Smooth muscle cell (in vitro differentiated cells): ENCODE measurements at regions not wholly inside any gene's neighbourhood (a gene's known extent, or its start where the extent isn't known, plus 50 kb on each side); places are given as distances from the start of the nearest gene placed in this dataset.
A peak's percentile ranks its signal among the peaks of the same experiment; 100 is the strongest.

Experiments used
- DNase-seq: peaks from one replicate; lab custom pipeline; 2025; ENCODE audit not compliant: unreplicated experiment; lab: John Stamatoyannopoulos, UW
- H2AFZ ChIP-seq: fragments of 200-600 bp; sonication (generic); 2 replicates; pipeline ENCODE4 v1.6.0; 2016; ENCODE audit warnings: antibody characterized with exemption, low read depth, mild to moderate bottlenecking
- H3F3A ChIP-seq: fragments of 200-600 bp; sonication (generic); 2 replicates; pipeline ENCODE4 v1.6.0; 2017; ENCODE audit warnings: antibody characterized with exemption, low read depth
- H3K27ac ChIP-seq: fragments of 200-600 bp; sonication (generic); 2 replicates; pipeline ENCODE4 v1.5.1; 2016; ENCODE audit warnings: low read depth, mild to moderate bottlenecking
- H3K27me3 ChIP-seq: fragments of 200-600 bp; sonication (generic); 2 replicates; pipeline ENCODE4 v1.6.1; 2016; ENCODE audit warnings: low read depth, mild to moderate bottlenecking
- H3K36me3 ChIP-seq: fragments of 200-600 bp; sonication (generic); 2 replicates; pipeline ENCODE4 v1.5.1; 2016; ENCODE audit warnings: low read depth
- H3K4me1 ChIP-seq: fragments of 200-600 bp; sonication (generic); 2 replicates; pipeline ENCODE4 v1.5.1; 2016; ENCODE audit warnings: low read depth
- H3K4me2 ChIP-seq: fragments of 200-600 bp; sonication (generic); 2 replicates; pipeline ENCODE4 v1.6.0; 2016; ENCODE audit warnings: mild to moderate bottlenecking
- H3K4me3 ChIP-seq: fragments of 200-600 bp; sonication (generic); 2 replicates; pipeline ENCODE4 v1.5.1; 2016; ENCODE audit warnings: mild to moderate bottlenecking
- H3K79me2 ChIP-seq: fragments of 200-600 bp; sonication (generic); 2 replicates; pipeline ENCODE4 v1.6.0; 2016; ENCODE audit warnings: low read depth, mild to moderate bottlenecking
- H3K9ac ChIP-seq: fragments of 200-600 bp; sonication (generic); 2 replicates; pipeline ENCODE4 v1.6.0; 2016; ENCODE audit warnings: low read depth
- H3K9me3 ChIP-seq: fragments of 200-600 bp; sonication (generic); replicated peaks from 2 replicates; pipeline ENCODE4 v1.5.1; 2016; ENCODE audit warnings: low read depth
- H4K20me1 ChIP-seq: fragments of 200-600 bp; sonication (generic); 2 replicates; pipeline ENCODE4 v1.6.0; 2016; ENCODE audit warnings: low read depth
- CTCF ChIP-seq: fragments of 200-600 bp; sonication (generic); IDR thresholded peaks from 2 replicates; pipeline ENCODE4 v1.5.1; 2017; ENCODE audit warnings: borderline replicate concordance, mild to moderate bottlenecking, antibody characterized with exemption; ENCODE audit not compliant: insufficient read depth, poor library complexity, severe bottlenecking
- WGBS: methylation state at CpG from one replicate; pipeline ENCODE4 v1.1.7; 2016; ENCODE audit warnings: low lambda C conversion rate; 5-methylcytosine and 5-hydroxymethylcytosine counted together

- no peak overlapping the region for H3K4me2 ChIP-seq
- no peaks in the 10 kb centered on the region for H3K36me3 ChIP-seq
- no peak for TF ChIP-seq CTCF
- no peaks in the 10 kb centered on the region for H3K79me2 ChIP-seq
- DNase-seq: peak; percentile 2
- no peak overlapping the region for H3K9ac ChIP-seq
- no peaks in the 10 kb centered on the region for H4K20me1 ChIP-seq
- H3K9me3 ChIP-seq: no peaks in the 10 kb centered on the region
- no peak overlapping the region for H3K4me3 ChIP-seq
- no peaks in the 10 kb centered on the region for H3K27me3 ChIP-seq
- 29% methylated on average over 8 of the region's 8 CpGs for WGBS
- H3F3A ChIP-seq: no peaks in the 10 kb centered on the region
- no peak overlapping the region for H2AFZ ChIP-seq
- H3K27ac ChIP-seq: no peak overlapping the region
- H3K4me1 ChIP-seq: no peaks in the 10 kb centered on the region
Measured at GRCh38 chr3:10594915-10595314, 89.5 kb upstream of the ATP2B2 start.

DNA sequence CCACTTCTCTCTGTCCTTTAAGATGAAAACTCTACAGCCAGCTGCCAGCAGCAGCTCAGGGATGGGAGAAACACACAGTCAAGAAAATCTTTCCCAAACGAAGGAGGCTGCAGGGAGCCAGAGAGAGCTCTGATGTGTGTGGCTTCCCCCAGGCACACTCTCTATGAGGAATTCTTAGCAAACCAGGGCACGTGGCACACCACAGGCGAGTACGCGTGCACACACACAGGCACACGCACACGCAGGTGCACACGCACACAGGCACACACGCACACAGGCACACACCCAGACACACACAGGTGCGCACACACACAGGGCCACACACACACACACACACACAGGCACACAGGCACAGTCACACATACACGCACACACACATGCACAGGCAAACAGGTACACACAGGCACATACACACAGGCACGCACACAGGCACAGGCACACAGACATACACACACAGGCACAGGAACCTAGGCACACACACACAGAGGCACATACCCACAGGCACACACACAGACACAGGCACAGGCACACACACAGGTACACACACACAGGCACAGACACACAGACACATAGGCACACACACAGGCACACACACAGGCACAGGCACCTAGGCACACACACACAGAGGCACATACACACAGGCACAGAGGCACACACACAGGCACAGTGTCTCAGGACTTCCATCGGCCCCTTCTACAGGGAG lies 91.5 kb upstream of the ATP2B2 start:
- H3K36me3 ChIP-seq: no peaks in the 10 kb centered on the region
- no peaks in the 10 kb centered on the region for H3K79me2 ChIP-seq
- 91% methylated on average over 13 of the region's 13 CpGs for WGBS
- no peaks in the 10 kb centered on the region for H4K20me1 ChIP-seq
- no peaks in the 10 kb centered on the region for H3F3A ChIP-seq
- H3K4me3 ChIP-seq: no peak overlapping the region
- no peak overlapping the region for H2AFZ ChIP-seq
- no peak overlapping the region for H3K27ac ChIP-seq
- no peak for DNase-seq
- no peak overlapping the region for H3K4me2 ChIP-seq
- TF ChIP-seq CTCF: no peak
- no peaks in the 10 kb centered on the region for H3K27me3 ChIP-seq
- H3K4me1 ChIP-seq: no peaks in the 10 kb centered on the region
- no peaks in the 10 kb centered on the region for H3K9me3 ChIP-seq
- no peak overlapping the region for H3K9ac ChIP-seq

DNA sequence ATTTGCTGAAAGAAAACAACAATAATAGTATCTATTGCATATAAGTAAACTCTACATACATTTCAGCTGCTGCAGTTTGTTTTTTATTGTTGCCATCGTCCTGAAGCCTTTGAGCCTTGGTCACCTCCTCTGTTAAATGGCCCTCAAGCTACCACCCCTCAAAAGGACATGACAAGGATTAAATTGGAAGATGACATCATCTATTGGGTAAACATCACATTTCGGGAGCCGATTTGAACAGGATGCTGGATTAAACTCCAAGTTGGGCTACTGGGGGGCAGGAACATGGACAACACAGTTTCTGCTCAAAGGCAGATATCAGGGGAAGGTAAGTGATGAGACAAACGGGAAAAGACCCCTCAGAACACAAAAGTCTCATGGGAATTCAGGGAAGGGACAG lies 92.3 kb upstream of the ATP2B2 start:
- Histone ChIP-seq H3K27me3 (no peaks in the 10 kb centered on the region), H3K27ac (no peak overlapping the region), H3K4me1 (no peaks in the 10 kb centered on the region), H3K9ac (no peak overlapping the region), H3K4me2 (no peak overlapping the region), H3K4me3 (no peak overlapping the region), H3F3A (no peaks in the 10 kb centered on the region), H4K20me1 (no peaks in the 10 kb centered on the region), H3K36me3 (no peaks in the 10 kb centered on the region), H3K9me3 (no peaks in the 10 kb centered on the region), H3K79me2 (no peaks in the 10 kb centered on the region), H2AFZ (no peak overlapping the region)
- WGBS: 70% methylated on average over 4 of the region's 4 CpGs
- no peak for DNase-seq
- TF ChIP-seq CTCF: no peak

DNA sequence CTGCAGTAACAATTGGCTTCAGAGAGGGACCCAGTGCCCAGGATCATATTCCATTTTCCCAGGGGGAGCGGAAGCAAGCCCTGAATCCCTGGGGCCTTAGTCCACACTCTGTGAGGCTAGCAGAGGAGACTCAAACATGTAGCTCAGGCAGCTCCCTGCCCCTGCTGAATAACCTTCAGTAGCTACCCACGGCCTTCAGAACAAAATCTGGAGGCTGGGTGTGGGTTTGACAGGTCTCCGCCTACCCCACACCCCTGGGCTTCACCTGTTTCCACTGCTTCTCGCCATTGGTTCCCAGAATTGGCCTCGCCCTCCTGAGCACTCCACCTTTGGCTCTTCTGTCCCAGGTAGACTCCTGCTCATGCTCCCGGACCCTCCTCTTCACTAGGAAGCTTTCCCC lies 93.6 kb upstream of the ATP2B2 start:
- Histone ChIP-seq H4K20me1 (no peaks in the 10 kb centered on the region), H3K27ac (no peak overlapping the region), H3F3A (no peaks in the 10 kb centered on the region), H3K36me3 (no peaks in the 10 kb centered on the region), H3K9ac (no peak overlapping the region), H2AFZ (no peak overlapping the region), H3K79me2 (no peaks in the 10 kb centered on the region), H3K27me3 (peaks cover under 1% of the 10 kb centered on the region), H3K4me2 (no peak overlapping the region), H3K4me1 (no peaks in the 10 kb centered on the region), H3K4me3 (no peak overlapping the region), H3K9me3 (no peaks in the 10 kb centered on the region)
- no peak for DNase-seq
- 77% methylated on average over 6 of the region's 6 CpGs for WGBS
- TF ChIP-seq CTCF: no peak
